ENCODE measurements at regions not wholly inside any gene's neighbourhood (a gene's known extent, or its start where the extent isn't known, plus 50 kb on each side); places are given as distances from the start of the nearest gene placed in this dataset.

- H3K4me1 Mint-ChIP-seq = peaks cover 0 to 3% of the 10 kb centered on the region in 2 experiments; a peak in 2 of 4 replicates
- H3K27ac Mint-ChIP-seq = no peak overlapping the region; a peak in 1 of 7 replicates
These were observed 213.5 kb upstream of the LHX5 start for GRCh38 chr12:113684908-113685782.

More at GRCh38 chr12:113684908-113685782, 213.5 kb upstream of the LHX5 start:
- Histone ChIP-seq H3K9ac (ENCODE audit: extremely low read depth, insufficient read length, low read length) (no peak overlapping the region), H2BK15ac (ENCODE audit: low read depth, low read length) (no peak overlapping the region), H3K4ac (ENCODE audit: low read depth, low read length) (no peak overlapping the region), H3K27ac (ENCODE audit: insufficient read length, low read depth, low read length) (no peak overlapping the region), H4K91ac (ENCODE audit: insufficient read length, low read depth, low read length) (no peak overlapping the region), H2BK5ac (ENCODE audit: insufficient read length, low read length) (no peak overlapping the region), H3K14ac (ENCODE audit: insufficient read depth, low read length) (no peak overlapping the region; the same call in 1 of the 2 replicates), H4K5ac (ENCODE audit: insufficient read length, low read depth, low read length) (no peak overlapping the region), H3K79me1 (ENCODE audit: insufficient read depth, low read depth, low read length, poor library complexity, severe bottlenecking) (no peaks in the 10 kb centered on the region), H2BK20ac (ENCODE audit: low read depth, low read length, poor library complexity, severe bottlenecking) (no peak overlapping the region), H4K20me1 (ENCODE audit: control insufficient read depth, insufficient read depth, insufficient read length) (no peaks in the 10 kb centered on the region), H3K9me3 (ENCODE audit: control insufficient read depth, low read depth, low read length) (no peaks in the 10 kb centered on the region), H3K23me2 (ENCODE audit: insufficient read length, low read depth, low read length, poor library complexity, severe bottlenecking) (no peaks in the 10 kb centered on the region), H3K18ac (ENCODE audit: insufficient read length, low read depth, low read length) (no peak overlapping the region), H2BK120ac (ENCODE audit: low read depth, low read length, poor library complexity, severe bottlenecking) (no peak overlapping the region), H2BK12ac (ENCODE audit: insufficient read length, low read depth, low read length) (no peak overlapping the region), H2AFZ (ENCODE audit: low read length) (no peak overlapping the region), H3K4me2 (ENCODE audit: insufficient read depth, insufficient read length, low read length) (no peak overlapping the region), H3T11ph (ENCODE audit: low read length) (no peak overlapping the region), H3K27me3 (ENCODE audit: insufficient read depth, low read length) (no peaks in the 10 kb centered on the region), H4K8ac (replicated peaks; ENCODE audit: insufficient read length, low read depth, low read length) (no peak overlapping the region), H3K23ac (ENCODE audit: insufficient read length, low read depth, low read length) (no peak overlapping the region), H3K79me2 (ENCODE audit: insufficient read depth, low read length) (no peaks in the 10 kb centered on the region), H3K4me1 (ENCODE audit: insufficient read depth, low read length) (no peaks in the 10 kb centered on the region), H3K56ac (ENCODE audit: insufficient read length, low read depth, low read length) (no peak overlapping the region), H2AK5ac (ENCODE audit: insufficient read length, low read length) (no peak overlapping the region)
- H3K4me3 Mint-ChIP-seq = no peak overlapping the region
- H3K9me3 Mint-ChIP-seq = no peaks in the 10 kb centered on the region; a peak in 1 of 5 replicates
- peaks cover 8% of the 10 kb centered on the region for H3K27me3 Mint-ChIP-seq (ENCODE audit: low read depth)
- no peak for DNase-seq
- no peaks in the 10 kb centered on the region for H3K36me3 Mint-ChIP-seq (ENCODE audit: insufficient read depth in 1 of 3, low read depth in 3 of 3)
- no CpG with 5 or more reads among the region's 20 CpGs for WGBS (ENCODE audit: extremely low coverage, insufficient read length, low lambda C conversion rate)
- no peak for TF ChIP-seq CTCF (conservative IDR thresholded peaks at IDR 0.05)

Measured in H9 (cell line).